ENCODE measurements at regions not wholly inside any gene's neighbourhood (a gene's known extent, or its start where the extent isn't known, plus 50 kb on each side); places are given as distances from the start of the nearest gene placed in this dataset.
A peak's percentile ranks its signal among the peaks of the same experiment; 100 is the strongest.

DNA sequence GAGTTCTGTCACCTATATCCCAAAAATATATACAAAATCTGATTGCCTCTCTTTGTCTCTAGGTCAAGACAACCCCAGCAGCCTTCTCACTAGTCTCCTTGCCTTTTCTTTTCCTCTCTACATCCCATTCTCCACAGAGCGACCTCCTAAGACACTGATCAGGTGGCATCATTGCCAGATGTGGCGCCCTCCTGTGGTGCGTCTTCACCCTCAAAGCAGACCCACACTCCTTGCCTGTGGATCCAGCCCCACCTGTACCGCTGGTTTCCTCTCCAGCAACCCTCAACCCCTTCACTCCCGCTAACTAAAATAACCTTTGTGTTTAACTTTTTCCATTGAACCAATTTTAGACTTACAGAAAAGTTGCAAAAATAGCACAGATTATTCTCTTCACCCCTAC is 273.3 kb downstream of the GLI2 start:
- peak in 1 of 2 donors; percentile 4 for DNase-seq (ENCODE audit: low spot score in 2 of 2)
- TF ChIP-seq POLR2A (IDR thresholded peaks at IDR 0.05) = no peak
- TF ChIP-seq, protein P1, sequence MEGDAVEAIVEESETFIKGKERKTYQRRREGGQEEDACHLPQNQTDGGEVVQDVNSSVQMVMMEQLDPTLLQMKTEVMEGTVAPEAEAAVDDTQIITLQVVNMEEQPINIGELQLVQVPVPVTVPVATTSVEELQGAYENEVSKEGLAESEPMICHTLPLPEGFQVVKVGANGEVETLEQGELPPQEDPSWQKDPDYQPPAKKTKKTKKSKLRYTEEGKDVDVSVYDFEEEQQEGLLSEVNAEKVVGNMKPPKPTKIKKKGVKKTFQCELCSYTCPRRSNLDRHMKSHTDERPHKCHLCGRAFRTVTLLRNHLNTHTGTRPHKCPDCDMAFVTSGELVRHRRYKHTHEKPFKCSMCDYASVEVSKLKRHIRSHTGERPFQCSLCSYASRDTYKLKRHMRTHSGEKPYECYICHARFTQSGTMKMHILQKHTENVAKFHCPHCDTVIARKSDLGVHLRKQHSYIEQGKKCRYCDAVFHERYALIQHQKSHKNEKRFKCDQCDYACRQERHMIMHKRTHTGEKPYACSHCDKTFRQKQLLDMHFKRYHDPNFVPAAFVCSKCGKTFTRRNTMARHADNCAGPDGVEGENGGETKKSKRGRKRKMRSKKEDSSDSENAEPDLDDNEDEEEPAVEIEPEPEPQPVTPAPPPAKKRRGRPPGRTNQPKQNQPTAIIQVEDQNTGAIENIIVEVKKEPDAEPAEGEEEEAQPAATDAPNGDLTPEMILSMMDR (IDR thresholded peaks at IDR 0.05) = no peak
- no peak for TF ChIP-seq EP300 (IDR thresholded peaks at IDR 0.05)
- WGBS, 2 donors = 84 to 86% methylated on average over 5 of the region's 5 CpGs

DNA sequence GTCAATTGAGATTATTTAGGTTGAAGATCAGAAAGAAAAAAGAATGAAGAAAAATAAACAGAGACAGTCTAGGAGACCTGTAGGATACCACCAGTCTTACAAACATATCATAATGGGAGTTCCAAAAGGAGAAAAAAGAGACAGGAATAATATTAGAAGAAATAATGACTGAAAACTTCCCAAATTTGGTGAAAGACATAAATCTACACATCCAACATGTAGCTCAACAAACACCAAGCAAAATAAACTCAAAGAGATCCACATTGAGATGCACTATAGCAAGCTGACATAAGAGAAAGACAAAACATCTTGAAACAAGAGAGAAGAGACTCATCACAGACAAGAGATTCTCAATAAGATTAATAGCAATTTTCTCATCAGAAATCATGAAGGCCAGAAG is 274.0 kb downstream of the TFCP2L1 start:
- TF ChIP-seq POLR2A (IDR thresholded peaks at IDR 0.05) (no peak), EP300 (IDR thresholded peaks at IDR 0.05) (no peak)
- TF ChIP-seq, protein P1 (IDR thresholded peaks at IDR 0.05) = no peak
- Histone ChIP-seq H3K27ac (no peak overlapping the region), H3K36me3 (no peaks in the 10 kb centered on the region), H3K4me1 (no peaks in the 10 kb centered on the region), H3K27me3 (no peaks in the 10 kb centered on the region), H3K4me3 (no peak overlapping the region), H3K9me3 (peaks cover 0 to 20% (median 3%) of the 10 kb centered on the region in 4 donors)
- DNase-seq (ENCODE audit: low spot score in 2 of 2) = no peak

More for the DNA sequence above, 273.3 kb downstream of the GLI2 start:
- Histone ChIP-seq H3K4me1 (no peaks in the 10 kb centered on the region), H3K9me3 (peaks cover 0 to 12% (median 1%) of the 10 kb centered on the region in 4 donors), H3K4me3 (no peak overlapping the region), H3K27ac (no peak overlapping the region), H3K36me3 (no peaks in the 10 kb centered on the region), H3K27me3 (no peaks in the 10 kb centered on the region)

DNA sequence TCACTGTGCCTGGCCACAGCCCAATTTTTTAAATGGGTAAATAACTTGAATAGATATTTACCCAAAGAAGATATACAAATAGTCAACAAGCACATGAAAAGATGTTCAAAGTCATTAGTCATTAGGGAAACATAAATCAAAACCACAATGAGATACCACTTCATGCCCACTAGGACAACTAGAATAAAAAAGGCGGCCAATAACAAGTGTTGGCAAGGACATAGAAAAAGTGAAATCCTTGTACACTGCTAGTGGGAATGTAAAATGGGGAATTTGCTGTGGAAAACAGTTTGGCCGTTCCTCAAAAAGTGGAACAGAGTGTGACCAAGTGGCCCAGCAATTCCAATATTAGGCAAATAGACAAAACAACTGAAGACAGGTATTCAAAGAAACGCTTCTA is 270.1 kb downstream of the TFCP2L1 start:
- Histone ChIP-seq H3K9me3 (peaks cover 0 to 20% (median 3%) of the 10 kb centered on the region in 4 donors), H3K36me3 (no peaks in the 10 kb centered on the region), H3K27ac (no peak overlapping the region), H3K4me1 (peaks cover 0 to 14% (median 2%) of the 10 kb centered on the region in 4 donors), H3K4me3 (no peak overlapping the region), H3K27me3 (no peaks in the 10 kb centered on the region)
- no peak for DNase-seq (ENCODE audit: low spot score in 2 of 2)
- WGBS, 2 donors = 95 to 100% methylated on average over 3 of the region's 3 CpGs
- TF ChIP-seq POLR2A (IDR thresholded peaks at IDR 0.05) (no peak), EP300 (IDR thresholded peaks at IDR 0.05) (no peak)
- TF ChIP-seq, protein P1 (IDR thresholded peaks at IDR 0.05) = no peak

GRCh38 chr2:121015971-121016485 is 269.0 kb downstream of the TFCP2L1 start:
- DNase-seq (ENCODE audit: low spot score in 2 of 2) = no peak
- peaks cover 0 to 14% (median 2%) of the 10 kb centered on the region in 4 donors for H3K4me1 ChIP-seq
- no peaks in the 10 kb centered on the region for H3K36me3 ChIP-seq
- 73 to 77% methylated on average over 7 of the region's 7 CpGs for WGBS, 2 donors
- no peak overlapping the region for H3K27ac ChIP-seq
- H3K27me3 ChIP-seq = no peaks in the 10 kb centered on the region
- TF ChIP-seq POLR2A (IDR thresholded peaks at IDR 0.05) (no peak), EP300 (IDR thresholded peaks at IDR 0.05) (no peak)
- TF ChIP-seq, protein P1 (IDR thresholded peaks at IDR 0.05) = no peak
- peaks cover 0 to 16% (median 3%) of the 10 kb centered on the region in 4 donors for H3K9me3 ChIP-seq
- H3K4me3 ChIP-seq = no peak overlapping the region

- Histone ChIP-seq H3K36me3 (no peaks in the 10 kb centered on the region), H3K4me1 (peaks cover 0 to 19% (median 2%) of the 10 kb centered on the region in 4 donors), H3K27me3 (no peaks in the 10 kb centered on the region), H3K9me3 (peaks cover 0 to 12% (median 3%) of the 10 kb centered on the region in 4 donors), H3K4me3 (no peak overlapping the region), H3K27ac (no peak overlapping the region)
- TF ChIP-seq POLR2A (IDR thresholded peaks at IDR 0.05) = no peak
- no peak for TF ChIP-seq EP300 (IDR thresholded peaks at IDR 0.05)
- TF ChIP-seq, protein P1 (IDR thresholded peaks at IDR 0.05) = no peak
- DNase-seq (ENCODE audit: low spot score in 2 of 2) = no peak
- WGBS, 2 donors = 39 to 43% methylated on average over 7 of the region's 7 CpGs
Observed at GRCh38 chr2:121017396-121017795, 267.6 kb downstream of the TFCP2L1 start.
